ENCODE measurements at regions not wholly inside any gene's neighbourhood (a gene's known extent, or its start where the extent isn't known, plus 50 kb on each side); places are given as distances from the start of the nearest gene placed in this dataset.

DNA sequence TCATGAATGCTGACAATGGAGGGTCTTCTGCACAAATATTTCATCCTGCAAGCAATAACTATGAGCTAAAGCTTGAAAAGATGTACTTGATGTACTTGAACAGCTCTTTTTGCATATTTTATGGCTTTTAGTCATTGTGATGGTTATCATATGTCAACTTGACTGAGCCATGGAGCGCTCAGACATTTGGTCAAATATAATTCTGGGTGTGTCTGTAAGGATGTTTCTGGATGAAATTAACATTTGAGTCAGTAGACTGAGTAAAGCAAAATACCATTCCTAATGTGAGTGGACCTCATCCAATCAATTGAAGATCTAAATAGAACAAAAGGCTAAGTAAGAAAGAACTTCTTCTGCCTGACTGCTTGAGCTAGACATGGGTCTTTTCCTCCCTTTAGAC lies 509.0 kb downstream of the BCL11A start:
- DNase-seq: no peak

GRCh38 chr2:60042023-60042422 lies 511.4 kb downstream of the BCL11A start:
- DNase-seq: no peak

GRCh38 chr2:60033325-60033724 lies 520.1 kb downstream of the BCL11A start:
- no peak for DNase-seq

GRCh38 chr2:60029566-60029883 lies 523.9 kb downstream of the BCL11A start:
- DNase-seq: no peak

DNA sequence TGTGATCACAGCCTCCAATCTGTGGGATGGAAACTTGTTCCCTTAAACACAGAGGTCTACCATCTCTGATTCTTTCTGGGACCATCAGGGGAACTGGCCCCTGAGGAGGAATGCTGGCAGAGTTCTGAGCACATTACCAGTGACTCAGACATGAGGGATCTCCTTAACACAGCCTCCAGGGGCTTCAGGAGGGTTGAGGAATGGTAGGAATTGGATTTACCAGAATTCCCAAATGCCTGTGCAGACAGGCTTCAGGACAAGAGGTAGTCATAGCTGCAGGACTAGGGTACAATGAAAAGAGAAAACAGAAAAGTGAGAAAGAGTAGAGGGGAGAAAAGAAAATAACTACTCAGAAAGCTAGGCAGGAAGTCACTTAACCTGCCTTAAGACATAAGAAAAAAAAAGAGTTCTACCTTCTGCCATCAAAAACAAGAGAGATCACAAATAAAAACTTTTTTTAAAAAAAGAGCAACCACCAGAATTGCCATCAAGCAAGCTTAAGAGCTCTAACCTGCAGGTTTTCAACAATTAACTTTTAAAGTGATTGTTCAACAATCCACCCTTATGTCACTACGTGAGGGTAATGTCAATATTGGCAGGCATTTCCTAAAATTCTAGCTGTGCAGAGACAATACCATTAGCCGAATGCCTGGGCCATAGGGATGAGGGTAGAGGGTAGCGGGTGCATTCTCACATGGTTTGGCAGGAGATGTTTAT lies 524.4 kb downstream of the BCL11A start:
- no peak for DNase-seq

- DNase-seq: no peak
These were observed 528.0 kb downstream of the BCL11A start for GRCh38 chr2:60025496-60025895.

- DNase-seq: no peak
These were observed 530.0 kb downstream of the BCL11A start for GRCh38 chr2:60023256-60023985.

DNA sequence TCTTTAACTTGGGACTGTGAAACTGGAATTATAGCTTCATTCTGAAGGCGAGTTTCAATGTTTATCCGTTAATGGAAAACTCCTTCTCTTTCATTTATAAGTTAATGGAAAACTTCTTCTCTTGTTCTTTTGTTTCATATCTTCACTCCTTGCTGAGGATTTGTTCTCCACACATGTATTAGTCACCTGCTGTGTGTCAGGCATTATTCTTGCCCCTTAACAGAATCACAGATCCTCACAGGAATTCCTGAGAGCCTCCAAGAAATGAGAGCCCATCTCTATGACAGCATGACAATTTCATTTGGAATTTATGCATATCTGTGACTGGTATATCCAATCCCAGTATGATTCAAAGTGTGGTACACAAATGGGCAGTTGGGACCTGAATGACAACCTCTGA lies 545.8 kb downstream of the BCL11A start:
- no peak for DNase-seq

DNA sequence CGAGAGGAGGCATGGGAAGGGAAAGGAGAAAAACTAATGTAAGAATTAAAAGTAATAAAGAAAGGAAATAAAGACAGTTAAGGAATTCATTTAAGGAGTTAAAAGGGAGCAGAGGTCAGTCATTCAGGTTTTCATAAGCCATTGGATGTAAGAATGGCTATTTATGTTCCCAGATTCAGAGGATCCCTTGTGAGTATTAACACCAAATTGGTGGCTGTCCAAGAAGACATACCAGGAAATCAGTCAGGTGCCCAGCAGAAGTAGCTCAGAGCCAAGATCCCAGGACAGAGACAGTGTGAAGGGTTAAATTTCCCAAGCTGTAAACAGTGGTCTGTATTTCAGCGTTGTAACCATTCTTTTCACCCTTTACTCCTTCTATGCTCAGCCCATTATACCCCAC lies 550.4 kb downstream of the BCL11A start:
- DNase-seq: no peak

- no peak for DNase-seq
These were observed 551.1 kb downstream of the BCL11A start for GRCh38 chr2:60002183-60002867.

DNA sequence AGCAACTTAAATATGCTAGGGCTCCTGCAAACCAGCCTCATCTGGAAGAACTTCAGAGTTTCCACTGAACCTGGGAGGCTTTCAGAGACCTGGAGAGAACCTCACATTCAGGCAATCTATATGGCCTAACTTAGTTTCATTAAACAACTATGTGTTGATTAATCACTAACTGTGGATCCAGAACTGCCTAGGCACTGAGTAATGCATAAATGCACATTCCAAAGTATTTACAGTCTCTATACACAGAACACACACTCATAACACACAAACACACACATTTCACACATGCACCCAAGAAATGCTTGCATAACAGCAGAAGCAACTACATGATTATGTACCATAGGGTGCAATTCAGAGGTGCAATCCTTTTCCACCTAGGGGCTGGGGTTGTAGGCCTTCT lies 552.8 kb downstream of the BCL11A start:
- DNase-seq: no peak

- no peak for DNase-seq
These were observed 555.1 kb downstream of the BCL11A start for GRCh38 chr2:59998324-59998723.

DNA sequence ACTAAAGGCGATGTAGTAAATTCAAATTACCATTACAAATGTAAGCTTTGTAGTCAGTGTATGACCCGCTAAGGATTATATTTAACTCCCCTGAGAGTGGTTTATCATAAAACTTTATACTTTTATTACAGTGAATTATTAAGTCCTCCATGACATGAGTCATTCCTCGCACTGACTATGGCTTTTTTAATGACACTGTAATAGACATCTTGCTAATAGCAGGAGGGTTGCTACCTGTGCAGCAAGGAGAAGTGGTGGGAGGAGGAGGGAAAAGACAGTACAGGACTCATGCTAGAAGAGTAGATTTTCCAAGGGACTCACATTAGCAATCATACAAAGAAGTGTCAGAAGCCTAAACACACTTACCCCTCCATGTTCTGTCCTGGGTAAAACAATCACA lies 556.1 kb downstream of the BCL11A start:
- DNase-seq: no peak

GRCh38 chr2:59996855-59997254 lies 556.6 kb downstream of the BCL11A start:
- no peak for DNase-seq

DNA sequence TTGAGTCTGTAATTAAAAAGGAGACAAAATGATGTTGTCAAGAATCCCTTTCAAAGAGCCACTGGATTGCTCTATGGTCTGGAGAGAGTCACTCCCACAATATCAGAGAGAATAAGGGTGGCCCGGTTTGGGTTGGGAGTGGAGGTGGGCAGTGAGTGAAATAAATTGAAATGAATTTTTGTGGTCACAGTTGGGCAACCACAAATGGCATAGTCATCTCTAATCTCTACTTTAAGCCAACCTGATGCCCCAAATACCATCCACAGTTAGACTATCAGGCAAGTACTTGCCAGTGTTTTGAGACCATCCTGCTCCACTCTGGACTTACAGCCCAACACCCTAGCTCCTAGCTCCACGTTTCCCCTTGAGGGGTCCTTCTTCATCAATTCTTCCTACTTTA lies 559.7 kb downstream of the BCL11A start:
- DNase-seq: no peak

GRCh38 chr2:59988341-59988740 lies 565.1 kb downstream of the BCL11A start:
- no peak for DNase-seq

GRCh38 chr2:59986511-59986910 lies 566.9 kb downstream of the BCL11A start:
- DNase-seq: no peak

DNA sequence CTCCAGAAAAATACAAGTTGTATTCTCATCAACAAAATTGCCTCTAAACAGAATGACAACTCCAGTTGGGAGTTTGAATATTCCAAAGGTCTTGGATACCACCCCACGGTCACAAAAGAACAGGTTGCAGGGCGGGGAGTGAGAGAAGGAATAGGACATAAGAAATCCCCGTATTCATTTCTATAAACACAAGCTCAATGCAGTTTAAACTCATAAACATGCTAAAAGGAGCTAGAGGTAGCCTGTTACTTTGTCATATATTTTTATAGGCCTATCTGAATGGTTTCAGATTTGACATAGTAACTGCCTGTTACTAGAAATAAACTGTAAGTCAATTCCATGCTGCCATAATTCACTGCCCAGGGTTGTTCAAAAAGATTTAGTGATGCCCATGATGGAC lies 567.5 kb downstream of the BCL11A start:
- DNase-seq: no peak

DNA sequence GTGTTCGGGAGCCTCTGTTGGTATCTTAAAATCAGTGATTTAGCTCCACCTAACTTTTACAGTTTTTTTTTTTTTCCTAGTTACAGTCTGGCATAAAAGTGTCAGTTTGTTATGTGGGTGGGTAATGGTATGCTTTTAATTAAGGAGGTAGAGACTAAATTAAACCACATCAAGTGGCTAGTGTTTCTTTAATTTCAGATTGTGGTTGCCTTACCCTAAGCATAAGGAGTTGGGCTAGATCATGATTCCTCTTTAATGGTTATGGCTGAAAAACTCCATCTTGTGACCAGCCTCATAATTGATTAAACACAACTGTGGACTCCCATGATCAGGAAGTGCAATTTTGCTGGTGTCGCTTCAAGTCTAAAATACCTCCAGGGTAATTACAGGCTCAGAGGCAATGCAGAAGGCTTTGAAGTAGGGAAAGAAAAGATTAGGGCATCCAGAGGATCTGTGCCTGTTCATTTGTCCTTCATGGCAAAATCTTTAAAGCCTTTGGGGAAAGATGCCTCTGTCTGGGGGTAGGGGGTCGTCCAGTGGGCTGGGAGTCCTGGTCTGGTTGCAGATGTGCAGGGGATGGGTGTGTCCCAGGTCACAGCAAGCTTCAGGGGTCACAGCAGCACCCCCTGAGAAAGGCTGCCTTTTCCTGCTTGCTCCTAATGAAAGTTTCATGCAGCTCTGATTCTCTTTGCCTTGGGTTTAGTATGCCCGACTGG lies 579.2 kb downstream of the BCL11A start:
- DNase-seq: no peak

GRCh38 chr2:59969161-59969560 lies 584.3 kb downstream of the BCL11A start:
- no peak for DNase-seq

- DNase-seq: no peak
These were observed 585.0 kb downstream of the BCL11A start for GRCh38 chr2:59968441-59968840.

- DNase-seq: no peak
These were observed 585.8 kb downstream of the BCL11A start for GRCh38 chr2:59967691-59968090.

DNA sequence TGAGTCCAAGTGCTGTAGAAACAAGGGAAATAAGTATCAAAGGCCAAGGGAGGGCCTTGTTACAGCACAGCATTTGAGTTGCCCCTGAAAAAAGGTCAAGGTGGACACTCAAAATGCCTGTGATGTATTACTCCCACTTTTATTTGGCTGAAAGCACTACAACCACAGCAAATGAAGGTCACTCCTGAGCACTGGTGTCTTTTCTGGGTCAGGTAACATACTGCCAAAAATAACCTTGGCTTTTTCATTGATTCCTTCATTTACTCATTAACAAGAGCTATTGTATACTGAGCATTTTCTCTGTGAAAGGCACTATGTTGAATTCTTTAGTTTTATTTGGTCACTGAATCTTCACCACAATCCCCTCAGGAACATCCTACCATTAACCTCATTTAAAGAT lies 590.3 kb downstream of the BCL11A start:
- DNase-seq: no peak

DNA sequence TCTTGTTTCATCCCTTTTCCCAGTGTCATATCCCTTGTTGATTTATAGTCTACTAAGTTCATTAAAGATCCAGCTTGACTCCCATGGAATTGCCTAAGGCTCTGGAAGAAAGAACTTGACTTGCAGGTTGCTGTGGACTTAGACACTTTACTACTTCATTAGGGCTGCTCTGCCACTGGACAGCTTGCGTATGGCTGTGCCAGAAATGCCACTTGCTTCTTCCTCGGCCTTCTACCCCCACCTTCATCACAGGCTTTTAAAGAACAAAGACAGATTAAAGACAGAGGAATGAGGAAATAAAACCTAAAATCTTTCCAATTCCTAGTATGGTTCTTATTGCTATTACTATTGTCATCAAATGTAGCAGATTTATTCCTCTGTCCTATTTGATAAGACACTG lies 591.7 kb downstream of the BCL11A start:
- no peak for DNase-seq
